CD4-positive, alpha-beta memory T cell (primary cell): ENCODE measurements at regions not wholly inside any gene's neighbourhood (a gene's known extent, or its start where the extent isn't known, plus 50 kb on each side); places are given as distances from the start of the nearest gene placed in this dataset.

Experiments
- CTCF ChIA-PET: fragments of 350-600 bp; sonication (Branson Sonifier 250); formaldehyde crosslinking; loops from one replicate; lab custom pipeline; 2021; ENCODE audit warnings: inconsistent platforms; ENCODE audit not compliant: partially characterized antibody; lab: Charles Lee
- POLR2A ChIA-PET: fragments of 350-600 bp; sonication (Branson Sonifier 250); formaldehyde crosslinking; loops from one replicate; lab custom pipeline; 2021; ENCODE audit not compliant: partially characterized antibody; lab: Charles Lee
- DNase-seq, 5 donors: peaks; one replicate each; pipeline versions ENCODE4 v3.0.0 to v3.0.0-alpha.2; 2020 to 2022; ENCODE audit warnings: mixed read lengths in 1 of 5
- H3K27ac ChIP-seq: one replicate; pipeline ENCODE4 v1.7.0; 2013; ENCODE audit warnings: low read depth, low read length
- H3K27me3 ChIP-seq: 2 replicates; pipeline ENCODE4 v1.7.0; 2013; ENCODE audit warnings: mild to moderate bottlenecking, low read length, moderate library complexity; ENCODE audit not compliant: insufficient read depth
- H3K36me3 ChIP-seq: 2 replicates; pipeline ENCODE4 v1.7.0; 2013; ENCODE audit warnings: mild to moderate bottlenecking, low read length, moderate library complexity; ENCODE audit not compliant: insufficient read depth
- H3K4me1 ChIP-seq: 2 replicates; pipeline ENCODE4 v1.7.0; 2013; ENCODE audit warnings: mild to moderate bottlenecking, low read length, moderate library complexity; ENCODE audit not compliant: insufficient read depth
- H3K4me3 ChIP-seq, 2 donors: one replicate each; pipeline ENCODE4 v1.7.0; 2013; ENCODE audit warnings: low read length in 2 of 2, mild to moderate bottlenecking in 1 of 2
- H3K9me3 ChIP-seq, 2 donors: one replicate each; pipeline ENCODE4 v1.7.0; 2013; ENCODE audit warnings: low read length in 2 of 2, control low read depth in 1 of 2; ENCODE audit not compliant: control insufficient read depth in 1 of 2
- H3K27ac Mint-ChIP-seq, 7 donors: one replicate each; pipeline ENCODE4 v1.8.0; 2020 to 2021; ENCODE audit warnings: mixed read lengths in 7 of 7, mild to moderate bottlenecking in 6 of 7, inconsistent platforms in 3 of 7, moderate library complexity in 3 of 7
- H3K27me3 Mint-ChIP-seq, 2 donors: one replicate each; pipeline ENCODE4 v1.8.0; 2020 to 2021; ENCODE audit warnings: mixed read lengths in 2 of 2
- H3K36me3 Mint-ChIP-seq, 2 donors: one replicate each; pipeline ENCODE4 v1.8.0; 2020 to 2021; ENCODE audit warnings: mixed read lengths in 2 of 2, inconsistent platforms in 1 of 2, mild to moderate bottlenecking in 1 of 2
- H3K4me1 Mint-ChIP-seq, 4 donors: one replicate each; pipeline ENCODE4 v1.8.0; 2020 to 2021; ENCODE audit warnings: mixed read lengths in 4 of 4, mild to moderate bottlenecking in 1 of 4
- H3K4me3 Mint-ChIP-seq, 8 donors: one replicate each; pipeline ENCODE4 v1.8.0; 2020 to 2021; ENCODE audit warnings: mixed read lengths in 8 of 8, mild to moderate bottlenecking in 7 of 8, moderate library complexity in 6 of 8, inconsistent platforms in 3 of 8
- H3K9me3 Mint-ChIP-seq, 8 donors: one replicate each; pipeline ENCODE4 v1.8.0; 2020 to 2021; ENCODE audit warnings: mixed read lengths in 8 of 8, mild to moderate bottlenecking in 5 of 8, inconsistent platforms in 3 of 8, moderate library complexity in 1 of 8
- intact Hi-C: fragments of 100-400 bp; cut with micrococcal nuclease; formaldehyde crosslinking; loops from one replicate; pipeline ENCODE4 v1.15.1; 2023

- ChIA-PET CTCF (no interaction called here), POLR2A (no interaction called here)
- DNase-seq, result no peak
- H3K27me3 ChIP-seq, result no peaks in the 10 kb centered on the region
- no peak overlapping the region for H3K4me3 Mint-ChIP-seq
- no peaks in the 10 kb centered on the region for H3K9me3 ChIP-seq
- intact Hi-C loops, result no loop called here
- H3K4me3 ChIP-seq, result no peak overlapping the region
- no peaks in the 10 kb centered on the region for H3K4me1 ChIP-seq
- H3K27ac ChIP-seq, result no peak overlapping the region
- peaks cover 0 to 3% of the 10 kb centered on the region in 2 donors for H3K27me3 Mint-ChIP-seq
- no peaks in the 10 kb centered on the region for H3K36me3 Mint-ChIP-seq
- no peaks in the 10 kb centered on the region for H3K36me3 ChIP-seq
- no peak overlapping the region for H3K27ac Mint-ChIP-seq
- peaks cover 0 to 3% (median 0%) of the 10 kb centered on the region in 8 donors for H3K9me3 Mint-ChIP-seq
- H3K4me1 Mint-ChIP-seq, result no peaks in the 10 kb centered on the region
These were observed 780.9 kb downstream of the QKI start for GRCh38 chr6:164195278-164195941.

GRCh38 chr6:164188861-164189260 lies 774.3 kb downstream of the QKI start:
- Mint-ChIP-seq H3K9me3 (no peaks in the 10 kb centered on the region), H3K27me3 (no peaks in the 10 kb centered on the region), H3K36me3 (no peaks in the 10 kb centered on the region), H3K4me1 (no peaks in the 10 kb centered on the region), H3K27ac (no peak overlapping the region), H3K4me3 (no peak overlapping the region)
- DNase-seq, result no peak
- CTCF ChIA-PET, result interaction anchor here (1.5 kb wide), 1 partner anchor 1018 kb away, joined by 3 read pairs; no protein-coding TSS in a partner anchor
- intact Hi-C loops, result no loop called here
- no peaks in the 10 kb centered on the region for H3K4me1 ChIP-seq
- POLR2A ChIA-PET, result no interaction called here
- no peak overlapping the region for H3K4me3 ChIP-seq
- no peaks in the 10 kb centered on the region for H3K27me3 ChIP-seq
- no peak overlapping the region for H3K27ac ChIP-seq
- no peaks in the 10 kb centered on the region for H3K36me3 ChIP-seq
- no peaks in the 10 kb centered on the region for H3K9me3 ChIP-seq

GRCh38 chr6:164185471-164185871 lies 771.0 kb downstream of the QKI start:
- Mint-ChIP-seq H3K4me3 (no peak overlapping the region), H3K9me3 (peaks cover 0 to 6% (median 0%) of the 10 kb centered on the region in 8 donors), H3K36me3 (no peaks in the 10 kb centered on the region), H3K27me3 (peaks cover 0 to 4% of the 10 kb centered on the region in 2 donors), H3K4me1 (no peaks in the 10 kb centered on the region), H3K27ac (no peak overlapping the region)
- Histone ChIP-seq H3K4me1 (no peaks in the 10 kb centered on the region), H3K36me3 (no peaks in the 10 kb centered on the region), H3K27ac (no peak overlapping the region), H3K9me3 (no peaks in the 10 kb centered on the region), H3K4me3 (no peak overlapping the region), H3K27me3 (no peaks in the 10 kb centered on the region)
- ChIA-PET CTCF (no interaction called here), POLR2A (no interaction called here)
- DNase-seq, result no peak
- intact Hi-C loops, result no loop called here

- Histone ChIP-seq H3K36me3 (no peaks in the 10 kb centered on the region), H3K4me1 (no peaks in the 10 kb centered on the region), H3K27ac (no peak overlapping the region), H3K27me3 (no peaks in the 10 kb centered on the region), H3K4me3 (no peak overlapping the region), H3K9me3 (no peaks in the 10 kb centered on the region)
- Mint-ChIP-seq H3K9me3 (peaks cover 0 to 6% (median 0%) of the 10 kb centered on the region in 8 donors), H3K27ac (no peak overlapping the region), H3K27me3 (peaks cover 0 to 4% of the 10 kb centered on the region in 2 donors), H3K4me3 (no peak overlapping the region), H3K36me3 (no peaks in the 10 kb centered on the region), H3K4me1 (no peaks in the 10 kb centered on the region)
- POLR2A ChIA-PET, result no interaction called here
- CTCF ChIA-PET, result no interaction called here
- intact Hi-C loops, result no loop called here
- no peak for DNase-seq
These were observed 769.9 kb downstream of the QKI start for GRCh38 chr6:164184410-164184809.

- H3K27ac Mint-ChIP-seq, result no peak overlapping the region
- H3K4me1 Mint-ChIP-seq, result no peaks in the 10 kb centered on the region
- Histone ChIP-seq H3K4me3 (no peak overlapping the region), H3K27me3 (no peaks in the 10 kb centered on the region), H3K4me1 (no peaks in the 10 kb centered on the region), H3K9me3 (no peaks in the 10 kb centered on the region), H3K27ac (no peak overlapping the region), H3K36me3 (no peaks in the 10 kb centered on the region)
- ChIA-PET POLR2A (no interaction called here), CTCF (no interaction called here)
- H3K4me3 Mint-ChIP-seq, result no peak overlapping the region
- intact Hi-C loops, result no loop called here
- peaks cover 0 to 6% (median 0%) of the 10 kb centered on the region in 8 donors for H3K9me3 Mint-ChIP-seq
- no peak for DNase-seq
- peaks cover 0 to 4% of the 10 kb centered on the region in 2 donors for H3K27me3 Mint-ChIP-seq
- H3K36me3 Mint-ChIP-seq, result no peaks in the 10 kb centered on the region
These were observed 769.1 kb downstream of the QKI start for GRCh38 chr6:164183556-164184123.

- H3K36me3 Mint-ChIP-seq, result no peaks in the 10 kb centered on the region
- Histone ChIP-seq H3K9me3 (no peaks in the 10 kb centered on the region), H3K4me3 (no peak overlapping the region), H3K27ac (no peak overlapping the region), H3K36me3 (no peaks in the 10 kb centered on the region), H3K27me3 (no peaks in the 10 kb centered on the region), H3K4me1 (no peaks in the 10 kb centered on the region)
- H3K27ac Mint-ChIP-seq, result no peak overlapping the region
- intact Hi-C loops, result no loop called here
- CTCF ChIA-PET, result no interaction called here
- POLR2A ChIA-PET, result no interaction called here
- DNase-seq, result no peak
- no peak overlapping the region for H3K4me3 Mint-ChIP-seq
- H3K4me1 Mint-ChIP-seq, result no peaks in the 10 kb centered on the region
- H3K9me3 Mint-ChIP-seq, result peaks cover 0 to 6% (median under 1%) of the 10 kb centered on the region in 8 donors
- peaks cover 0 to 4% of the 10 kb centered on the region in 2 donors for H3K27me3 Mint-ChIP-seq
These were observed 764.3 kb downstream of the QKI start for GRCh38 chr6:164178679-164179332.

- Histone ChIP-seq H3K9me3 (no peaks in the 10 kb centered on the region), H3K36me3 (no peaks in the 10 kb centered on the region), H3K4me3 (no peak overlapping the region), H3K27me3 (no peaks in the 10 kb centered on the region), H3K27ac (no peak overlapping the region), H3K4me1 (no peaks in the 10 kb centered on the region)
- Mint-ChIP-seq H3K9me3 (peaks cover 0 to 5% (median 0%) of the 10 kb centered on the region in 8 donors), H3K4me3 (no peak overlapping the region), H3K36me3 (no peaks in the 10 kb centered on the region), H3K27me3 (no peaks in the 10 kb centered on the region), H3K27ac (no peak overlapping the region), H3K4me1 (no peaks in the 10 kb centered on the region)
- no peak for DNase-seq
- ChIA-PET POLR2A (no interaction called here), CTCF (no interaction called here)
- intact Hi-C loops, result no loop called here
These were observed 754.8 kb downstream of the QKI start for GRCh38 chr6:164169355-164169754.
